ENCODE measurements at regions not wholly inside any gene's neighbourhood (a gene's known extent, or its start where the extent isn't known, plus 50 kb on each side); places are given as distances from the start of the nearest gene placed in this dataset.

GRCh38 chr16:61580579-61580978 lies 455.7 kb downstream of the CDH8 start:
- TF ChIP-seq CTCF (IDR thresholded peaks at IDR 0.05 in 4 of 5, conservative IDR thresholded peaks at IDR 0.05 in 1 of 5) (no peak), POLR2A (IDR thresholded peaks at IDR 0.05) (no peak)
